MG63 (cell line): ENCODE measurements at regions not wholly inside any gene's neighbourhood (a gene's known extent, or its start where the extent isn't known, plus 50 kb on each side); places are given as distances from the start of the nearest gene placed in this dataset.

ENCODE experiments used
- DNase-seq: peaks from one replicate; pipeline ENCODE4 v3.0.0-alpha.2; 2020
- H3K27me3 ChIP-seq: fragments of 250-450 bp; sonication (Bioruptor Pico); 2 replicates; pipeline ENCODE4 v1.5.1; 2020; ENCODE audit warnings: mild to moderate bottlenecking, moderate library complexity
- H3K36me3 ChIP-seq: fragments of 250-450 bp; sonication (Bioruptor Pico); 2 replicates; pipeline ENCODE4 v1.5.1; 2020; ENCODE audit warnings: mild to moderate bottlenecking, moderate library complexity
- H3K4me3 ChIP-seq: fragments of 250-450 bp; sonication (Bioruptor Pico); 2 replicates; pipeline ENCODE4 v1.5.1; 2020; ENCODE audit warnings: mild to moderate bottlenecking, moderate library complexity
- H3K9me3 ChIP-seq: fragments of 250-450 bp; sonication (Bioruptor Pico); 2 replicates; pipeline ENCODE4 v1.5.1; 2020; ENCODE audit warnings: mild to moderate bottlenecking, moderate library complexity

- H3K4me3 ChIP-seq, result no peak overlapping the region
- H3K9me3 ChIP-seq, result no peaks in the 10 kb centered on the region
- no peaks in the 10 kb centered on the region for H3K36me3 ChIP-seq
- peak; percentile 69 for DNase-seq
- no peaks in the 10 kb centered on the region for H3K27me3 ChIP-seq
These were observed 476.9 kb upstream of the GOT2 start for GRCh38 chr16:59210955-59211541.

DNA sequence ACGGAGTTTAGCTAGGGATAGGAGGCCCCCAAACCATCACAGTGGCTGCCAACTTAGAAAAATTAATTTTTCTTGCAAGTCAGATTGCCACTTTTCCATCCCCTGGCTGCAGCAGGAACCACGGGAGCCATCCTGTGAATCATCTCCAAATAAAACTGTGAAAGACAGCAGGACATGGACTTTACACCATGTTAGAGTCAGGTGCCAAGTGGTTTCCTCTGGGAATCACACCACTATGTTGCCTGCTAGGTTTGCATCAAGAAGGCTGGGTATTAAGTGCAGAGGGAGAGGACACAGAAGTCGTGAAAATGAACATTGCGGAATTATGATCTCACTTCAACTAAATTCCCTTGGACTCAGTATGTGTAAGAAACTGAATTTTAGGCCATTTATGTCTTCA, 471.3 kb upstream of the GOT2 start:
- Histone ChIP-seq H3K27me3 (no peaks in the 10 kb centered on the region), H3K4me3 (no peak overlapping the region), H3K36me3 (no peaks in the 10 kb centered on the region), H3K9me3 (no peaks in the 10 kb centered on the region)
- peak; percentile 33 for DNase-seq

GRCh38 chr16:59204589-59204988, 470.5 kb upstream of the GOT2 start:
- DNase-seq, result no peak
- H3K4me3 ChIP-seq, result no peak overlapping the region
- H3K27me3 ChIP-seq, result no peaks in the 10 kb centered on the region
- no peaks in the 10 kb centered on the region for H3K36me3 ChIP-seq
- H3K9me3 ChIP-seq, result no peaks in the 10 kb centered on the region

- Histone ChIP-seq H3K27me3 (no peaks in the 10 kb centered on the region), H3K9me3 (no peaks in the 10 kb centered on the region), H3K36me3 (no peaks in the 10 kb centered on the region), H3K4me3 (no peak overlapping the region)
- no peak for DNase-seq
These were observed 468.2 kb upstream of the GOT2 start for GRCh38 chr16:59202233-59202862.

GRCh38 chr16:59201821-59202220, 467.7 kb upstream of the GOT2 start:
- no peak for DNase-seq
- H3K36me3 ChIP-seq, result no peaks in the 10 kb centered on the region
- no peaks in the 10 kb centered on the region for H3K9me3 ChIP-seq

DNA sequence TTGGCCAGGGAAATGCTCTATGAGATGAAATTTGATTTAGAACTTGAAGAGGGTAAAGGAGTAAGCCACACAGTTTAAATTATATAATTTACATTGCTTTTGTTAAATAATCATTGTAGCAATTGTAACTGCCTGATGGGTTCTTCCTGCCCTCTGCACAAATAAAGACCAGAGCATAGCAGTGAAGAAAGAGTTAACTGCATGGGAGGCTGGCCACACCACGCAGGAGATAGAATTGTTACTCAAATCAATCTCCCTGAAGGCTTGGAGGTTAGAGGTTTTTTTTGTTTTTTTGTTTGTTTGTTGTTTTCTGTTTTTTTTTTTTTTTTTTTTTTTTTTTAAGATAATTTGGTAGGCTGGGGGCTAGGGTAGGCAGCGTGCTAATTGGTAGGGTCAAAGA, 467.0 kb upstream of the GOT2 start:
- Histone ChIP-seq H3K36me3 (no peaks in the 10 kb centered on the region), H3K4me3 (no peak overlapping the region), H3K9me3 (no peaks in the 10 kb centered on the region), H3K27me3 (no peaks in the 10 kb centered on the region)
- no peak for DNase-seq

More at GRCh38 chr16:59201821-59202220, 467.7 kb upstream of the GOT2 start:
- H3K4me3 ChIP-seq, result no peak overlapping the region
- H3K27me3 ChIP-seq, result no peaks in the 10 kb centered on the region

DNA sequence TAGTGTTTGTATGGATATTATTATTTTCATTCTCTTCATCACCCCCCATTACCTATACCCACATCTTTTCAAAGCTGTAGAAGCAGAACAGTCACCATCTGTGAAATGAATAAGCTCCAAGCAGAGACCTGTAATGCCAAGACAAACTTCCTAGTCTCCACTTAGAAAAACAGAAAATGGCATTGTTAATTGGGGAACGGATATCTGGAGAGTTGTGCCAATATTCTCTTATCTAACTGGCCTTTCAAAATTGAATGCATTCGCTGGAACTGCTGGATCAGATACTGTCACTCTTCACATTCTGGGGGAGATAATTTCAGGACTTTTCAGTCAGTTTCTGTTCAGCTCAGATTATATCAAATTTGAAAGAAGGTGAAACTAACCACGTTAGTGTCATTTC, 464.4 kb upstream of the GOT2 start:
- Histone ChIP-seq H3K27me3 (no peaks in the 10 kb centered on the region), H3K9me3 (no peaks in the 10 kb centered on the region), H3K36me3 (no peaks in the 10 kb centered on the region), H3K4me3 (no peak overlapping the region)
- DNase-seq, result no peak

GRCh38 chr16:59195242-59195641, 461.1 kb upstream of the GOT2 start:
- H3K4me3 ChIP-seq, result no peak overlapping the region
- peak; percentile 11 for DNase-seq
- H3K36me3 ChIP-seq, result no peaks in the 10 kb centered on the region
- H3K27me3 ChIP-seq, result no peaks in the 10 kb centered on the region
- no peaks in the 10 kb centered on the region for H3K9me3 ChIP-seq

DNA sequence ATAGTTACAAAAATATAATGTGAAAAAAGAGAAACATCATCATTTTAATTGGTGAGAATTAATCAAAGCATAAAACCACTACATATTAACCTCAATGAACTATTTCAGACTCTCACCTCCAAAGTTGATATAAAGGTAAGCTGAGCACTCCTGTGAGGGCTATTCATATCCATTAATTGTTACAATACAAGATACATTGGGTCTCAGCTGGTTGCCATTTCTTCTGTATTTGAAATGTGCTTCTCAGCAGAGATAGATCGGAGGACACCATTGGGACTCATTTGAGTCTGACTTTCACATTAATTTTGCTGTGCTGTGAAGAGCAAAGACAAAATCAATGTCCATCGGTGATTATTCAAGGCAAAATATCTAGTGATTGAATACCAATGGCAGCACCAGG, 459.5 kb upstream of the GOT2 start:
- no peaks in the 10 kb centered on the region for H3K9me3 ChIP-seq
- DNase-seq, result no peak
- H3K27me3 ChIP-seq, result no peaks in the 10 kb centered on the region
- H3K36me3 ChIP-seq, result no peaks in the 10 kb centered on the region
- H3K4me3 ChIP-seq, result no peak overlapping the region

- no peak overlapping the region for H3K4me3 ChIP-seq
- H3K36me3 ChIP-seq, result no peaks in the 10 kb centered on the region
- DNase-seq, result peak; percentile 32
- H3K27me3 ChIP-seq, result no peaks in the 10 kb centered on the region
- no peaks in the 10 kb centered on the region for H3K9me3 ChIP-seq
These were observed 458.6 kb upstream of the GOT2 start for GRCh38 chr16:59192551-59193199.

DNA sequence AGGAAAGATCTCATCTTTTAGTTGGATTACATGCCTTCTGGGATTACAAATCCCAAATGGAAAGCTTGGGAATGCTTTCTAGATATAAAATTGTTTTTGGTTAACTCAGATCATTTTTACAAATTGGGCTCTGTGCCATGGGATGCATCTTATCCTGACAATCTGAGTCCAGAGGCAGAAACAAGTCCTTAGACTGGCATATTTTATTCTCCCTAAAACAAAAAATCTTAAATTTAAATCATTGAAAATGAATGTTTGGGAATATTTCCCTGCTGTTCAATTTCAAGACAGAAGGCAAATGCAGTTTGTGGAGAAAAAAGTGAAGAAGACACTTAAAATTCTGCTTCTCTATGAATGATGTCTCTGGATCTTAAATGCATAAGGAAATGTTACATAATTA, 456.6 kb upstream of the GOT2 start:
- Histone ChIP-seq H3K36me3 (no peaks in the 10 kb centered on the region), H3K9me3 (no peaks in the 10 kb centered on the region), H3K4me3 (no peak overlapping the region), H3K27me3 (no peaks in the 10 kb centered on the region)
- DNase-seq, result no peak

GRCh38 chr16:59188029-59188428, 453.9 kb upstream of the GOT2 start:
- H3K9me3 ChIP-seq, result no peaks in the 10 kb centered on the region
- H3K27me3 ChIP-seq, result no peaks in the 10 kb centered on the region
- no peaks in the 10 kb centered on the region for H3K36me3 ChIP-seq
- no peak overlapping the region for H3K4me3 ChIP-seq
- DNase-seq, result no peak

DNA sequence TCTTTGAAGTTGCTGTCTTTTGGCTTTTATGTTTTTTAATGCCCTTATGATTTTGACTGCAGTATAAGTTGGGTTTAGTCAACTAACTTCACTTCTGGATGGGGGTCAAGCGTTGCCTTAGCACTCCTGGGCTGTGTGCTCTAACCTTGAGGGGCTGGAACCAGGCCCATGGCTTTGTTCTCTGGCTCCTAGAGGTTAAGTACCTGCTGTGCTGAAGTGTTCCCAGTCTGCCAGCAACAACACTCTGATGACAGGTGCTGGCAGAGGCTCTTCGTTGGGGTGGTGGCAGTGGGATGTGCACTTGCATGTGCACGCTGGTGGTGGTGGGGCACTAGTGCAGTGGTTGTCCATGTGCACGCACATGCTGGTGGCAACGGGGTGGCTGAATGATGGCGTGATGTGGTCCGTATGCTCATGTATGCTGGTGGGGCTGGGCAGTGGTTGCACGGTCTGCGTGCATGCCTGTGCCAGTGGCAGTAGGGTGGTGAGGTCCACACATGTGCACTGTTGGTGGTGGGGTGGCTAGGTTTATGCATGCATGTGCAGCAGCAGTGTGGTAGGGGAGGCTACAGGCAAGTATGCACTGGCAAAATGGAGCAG, 447.8 kb upstream of the GOT2 start:
- Histone ChIP-seq H3K9me3 (no peaks in the 10 kb centered on the region), H3K27me3 (no peaks in the 10 kb centered on the region), H3K4me3 (no peak overlapping the region), H3K36me3 (no peaks in the 10 kb centered on the region)
- DNase-seq, result no peak

DNA sequence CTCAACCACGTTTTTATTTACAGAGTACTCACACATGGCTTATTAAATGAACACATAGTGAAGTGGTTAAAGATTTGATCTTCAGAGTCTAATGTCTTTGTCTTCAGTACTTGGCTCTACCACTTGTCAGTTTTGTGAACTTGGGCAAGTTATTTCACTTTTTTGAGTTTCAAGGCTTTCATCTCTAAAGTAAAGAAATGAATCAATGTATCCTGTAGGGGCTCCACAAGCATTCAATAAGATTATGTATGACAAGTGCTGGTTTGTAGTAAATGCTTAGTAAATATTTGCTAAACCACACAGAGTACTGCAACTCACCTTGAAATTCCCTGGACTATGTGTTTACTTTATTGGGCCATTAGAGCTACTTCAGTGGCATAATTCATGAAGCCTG, 446.0 kb upstream of the GOT2 start:
- DNase-seq, result no peak
- H3K27me3 ChIP-seq, result no peaks in the 10 kb centered on the region

GRCh38 chr16:59179446-59180082, 445.4 kb upstream of the GOT2 start:
- DNase-seq, result peak; percentile 66

More for the DNA sequence above, 446.0 kb upstream of the GOT2 start:
- Histone ChIP-seq H3K36me3 (no peaks in the 10 kb centered on the region), H3K4me3 (no peak overlapping the region), H3K9me3 (no peaks in the 10 kb centered on the region)

DNA sequence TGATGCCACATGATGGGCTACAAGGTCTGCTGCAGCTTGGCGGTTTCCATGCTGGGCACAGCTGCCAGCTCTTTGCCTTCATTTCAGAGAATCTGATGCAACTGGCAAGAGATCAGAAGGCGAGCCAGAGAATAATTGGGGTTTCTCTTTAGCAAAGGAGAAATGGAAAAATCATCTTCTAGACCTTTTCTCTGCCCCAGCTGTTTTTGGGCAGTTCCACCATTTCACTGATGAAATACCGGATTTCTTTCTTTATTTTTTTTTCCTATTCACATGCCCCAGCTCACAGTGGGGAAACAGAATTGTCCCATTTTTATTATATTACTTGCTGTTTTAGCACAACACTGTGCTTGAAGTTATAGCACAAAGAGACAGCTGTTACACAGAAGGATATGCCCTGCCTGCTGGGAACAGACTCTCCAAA, 439.3 kb upstream of the GOT2 start:
- Histone ChIP-seq H3K9me3 (no peaks in the 10 kb centered on the region), H3K36me3 (no peaks in the 10 kb centered on the region), H3K4me3 (no peak overlapping the region), H3K27me3 (no peaks in the 10 kb centered on the region)
- DNase-seq, result peak; percentile 38

More at GRCh38 chr16:59179446-59180082, 445.4 kb upstream of the GOT2 start:
- Histone ChIP-seq H3K4me3 (no peak overlapping the region), H3K27me3 (no peaks in the 10 kb centered on the region), H3K9me3 (no peaks in the 10 kb centered on the region), H3K36me3 (no peaks in the 10 kb centered on the region)

GRCh38 chr16:59170099-59170712, 436.1 kb upstream of the GOT2 start:
- H3K4me3 ChIP-seq, result no peak overlapping the region
- no peaks in the 10 kb centered on the region for H3K27me3 ChIP-seq
- DNase-seq, result no peak
- H3K9me3 ChIP-seq, result no peaks in the 10 kb centered on the region
- H3K36me3 ChIP-seq, result no peaks in the 10 kb centered on the region
